ENCODE measurements at regions not wholly inside any gene's neighbourhood (a gene's known extent, or its start where the extent isn't known, plus 50 kb on each side); places are given as distances from the start of the nearest gene placed in this dataset.

DNA sequence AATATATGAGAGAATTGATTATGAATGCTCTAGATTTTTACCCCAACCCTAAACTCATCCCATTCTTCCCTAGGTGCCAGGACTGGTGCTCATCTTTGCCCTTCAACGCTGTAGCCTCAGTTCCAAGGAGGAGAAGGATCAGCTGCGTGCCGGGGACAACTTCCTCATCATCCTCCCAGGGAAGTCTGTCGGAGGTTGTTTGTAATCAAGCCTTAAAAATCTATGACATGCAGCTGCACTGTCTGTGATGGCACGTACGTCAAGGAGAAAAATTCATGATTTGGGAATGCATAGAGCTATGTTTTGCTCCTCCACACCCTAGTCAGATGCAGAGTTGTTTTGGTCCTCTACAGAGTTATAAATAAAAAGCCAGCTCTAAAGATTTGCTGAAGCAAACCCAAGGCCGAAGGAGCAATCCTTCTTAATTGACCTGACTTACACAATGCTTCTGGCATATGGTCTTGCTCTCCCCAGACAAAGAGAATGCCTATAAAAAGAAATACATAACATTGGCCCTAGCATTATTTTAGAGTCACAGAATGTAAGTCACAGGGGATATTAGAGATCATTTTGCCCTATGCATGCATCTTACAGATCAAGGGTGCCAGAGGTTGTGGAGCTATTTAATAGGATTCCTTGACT is 244.2 kb downstream of the HIVEP2 start:
- Histone ChIP-seq H3K4me1 (0 out of 3 replicates have a peak, but pooled peaks cover 4% of the 10 kb centered on the region), H3K4me2 (no peak overlapping the region), H3K27ac (no peak overlapping the region), H3K9me3 (no peaks in the 10 kb centered on the region), H3K4me3 (no peak overlapping the region)
- ChIA-PET POLR2A (no interaction called here), CTCF (interaction anchor here (1.0 kb wide), 1 partner anchor 9 kb away, joined by 4 read pairs; no protein-coding TSS in a partner anchor)
- FAIRE-seq: no peak
- TF ChIP-seq, protein P1, sequence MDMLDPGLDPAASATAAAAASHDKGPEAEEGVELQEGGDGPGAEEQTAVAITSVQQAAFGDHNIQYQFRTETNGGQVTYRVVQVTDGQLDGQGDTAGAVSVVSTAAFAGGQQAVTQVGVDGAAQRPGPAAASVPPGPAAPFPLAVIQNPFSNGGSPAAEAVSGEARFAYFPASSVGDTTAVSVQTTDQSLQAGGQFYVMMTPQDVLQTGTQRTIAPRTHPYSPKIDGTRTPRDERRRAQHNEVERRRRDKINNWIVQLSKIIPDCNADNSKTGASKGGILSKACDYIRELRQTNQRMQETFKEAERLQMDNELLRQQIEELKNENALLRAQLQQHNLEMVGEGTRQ (IDR thresholded peaks at IDR 0.05): no peak
- DNase-seq (ENCODE audit: low read depth in 1 of 2, low spot score in 1 of 2): no peak
- no peak for ATAC-seq
- WGBS (ENCODE audit: missing lambda C conversion rate): 69% methylated on average over 7 of the region's 7 CpGs
